ENCODE measurements at regions not wholly inside any gene's neighbourhood (a gene's known extent, or its start where the extent isn't known, plus 50 kb on each side); places are given as distances from the start of the nearest gene placed in this dataset.

DNA sequence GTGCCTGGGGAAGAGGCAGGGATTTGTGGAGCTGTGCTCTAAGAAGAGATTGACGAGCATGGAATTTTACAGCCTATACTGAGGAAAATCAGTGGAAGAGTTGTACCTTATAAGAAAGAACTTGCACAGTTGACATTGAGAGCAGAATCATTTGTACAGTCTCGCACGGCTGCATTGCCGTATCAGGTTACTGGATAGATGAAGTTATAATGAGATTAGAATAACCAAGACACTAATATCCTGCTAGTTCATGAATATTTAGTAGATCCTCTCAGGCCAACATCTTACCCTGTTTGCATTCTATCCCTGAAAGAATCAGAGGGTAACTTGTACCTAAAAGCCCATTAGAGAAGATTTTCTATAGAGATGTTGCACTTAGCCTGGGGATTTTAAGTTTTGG, 447.1 kb downstream of the PREX1 start:
- TF ChIP-seq ARNT (IDR thresholded peaks at IDR 0.05): no peak
- TF ChIP-seq ZNF384 (IDR thresholded peaks at IDR 0.05): no peak

Measured in HEK293T (cell line).